Stimulated activated CD8-positive, alpha-beta memory T cell treated with anti-CD3 and anti-CD28 coated beads, Interleukin-12 subunit alpha, Interleukin-12 subunit beta, amount 100 ng/mL, for 1 hour (primary cell): ENCODE measurements at regions not wholly inside any gene's neighbourhood (a gene's known extent, or its start where the extent isn't known, plus 50 kb on each side); places are given as distances from the start of the nearest gene placed in this dataset.

Source experiments
- DNase-seq: peaks from one replicate; pipeline ENCODE4 v3.0.0-alpha.2; 2020; ENCODE audit warnings: low read depth

GRCh38 chr16:85561248-85562092, 51.7 kb upstream of the GSE1 start:
- no peak for DNase-seq

GRCh38 chr16:85562093-85562786, 50.9 kb upstream of the GSE1 start:
- no peak for DNase-seq

GRCh38 chr16:85563034-85563433, 50.1 kb upstream of the GSE1 start:
- no peak for DNase-seq
